OCI-LY7 (cell line): ENCODE measurements at regions not wholly inside any gene's neighbourhood (a gene's known extent, or its start where the extent isn't known, plus 50 kb on each side); places are given as distances from the start of the nearest gene placed in this dataset.

Source experiments
- BruUV-seq: library from RNA; stranded (reverse); fragments of 400-500 nt; replicated peaks from 2 replicates; lab custom pipeline; 2021; lab: Mats Ljungman, UMichigan
- CTCF ChIA-PET: fragments of 300-600 bp; sonication (Branson Sonifier 250); formaldehyde crosslinking; loops from one replicate; lab custom pipeline; 2022; ENCODE audit warnings: antibody characterized with exemption; ENCODE audit not compliant: unreplicated experiment; lab: Charles Lee
- POLR2A ChIA-PET: fragments of 300-600 bp; sonication (Branson Sonifier 250); formaldehyde crosslinking; loops from one replicate; lab custom pipeline; 2022; ENCODE audit warnings: antibody characterized with exemption; lab: Charles Lee
- DNase-seq: peaks from one replicate; pipeline ENCODE4 v3.0.0-alpha.2; 2015; ENCODE audit warnings: low spot score
- H2AFZ ChIP-seq: fragments of 200-600 bp; sonication (generic), shearing (Covaris generic); 2 replicates; pipeline ENCODE4 v1.6.1; 2014; ENCODE audit warnings: mild to moderate bottlenecking, antibody characterized with exemption, low read length, moderate library complexity
- H3K27ac ChIP-seq: fragments of 200-600 bp; sonication (generic); 2 replicates; pipeline ENCODE4 v1.5.1; 2014; ENCODE audit warnings: mixed run types, low read depth, mild to moderate bottlenecking, moderate library complexity, low read length, inconsistent platforms; ENCODE audit not compliant: poor library complexity, severe bottlenecking
- H3K36me3 ChIP-seq: fragments of 200-600 bp; sonication (generic); 2 replicates; pipeline ENCODE4 v1.6.1; 2014; ENCODE audit warnings: mild to moderate bottlenecking, antibody characterized with exemption, low read length, moderate library complexity, mixed read lengths; ENCODE audit not compliant: insufficient read depth
- H3K4me1 ChIP-seq: fragments of 200-600 bp; sonication (generic); 2 replicates; pipeline ENCODE4 v1.5.1; 2014; ENCODE audit warnings: mild to moderate bottlenecking, low read length; ENCODE audit not compliant: insufficient read depth, poor library complexity, severe bottlenecking
- H3K4me2 ChIP-seq: fragments of 200-600 bp; sonication (generic); 2 replicates; pipeline ENCODE4 v1.6.1; 2014; ENCODE audit warnings: mild to moderate bottlenecking, low read length
- H3K4me3 ChIP-seq: fragments of 200-600 bp; sonication (generic); 2 replicates; pipeline ENCODE4 v1.5.1; 2014; ENCODE audit warnings: mild to moderate bottlenecking, low read depth, low read length; ENCODE audit not compliant: poor library complexity, severe bottlenecking
- H3K79me2 ChIP-seq: fragments of 200-600 bp; sonication (generic); 2 replicates; pipeline ENCODE4 v1.6.1; 2016; ENCODE audit warnings: low read depth, mild to moderate bottlenecking, low read length, moderate library complexity, mixed read lengths; ENCODE audit not compliant: insufficient read depth
- H3K9me2 ChIP-seq: fragments of 200-600 bp; sonication (generic); 2 replicates; pipeline ENCODE4 v1.6.1; 2016; ENCODE audit warnings: mild to moderate bottlenecking, low read length, mixed read lengths; ENCODE audit not compliant: insufficient read depth
- H3K9me3 ChIP-seq: fragments of 200-600 bp; sonication (generic); 2 replicates; pipeline ENCODE4 v1.6.1; 2014; ENCODE audit warnings: mild to moderate bottlenecking, mixed run types, low read length, mixed read lengths
- H4K20me1 ChIP-seq: fragments of 200-600 bp; sonication (generic); 2 replicates; pipeline ENCODE4 v1.6.1; 2014; ENCODE audit warnings: mild to moderate bottlenecking, antibody characterized with exemption, low read length, moderate library complexity, mixed read lengths; ENCODE audit not compliant: insufficient read depth
- EZH2phosphoT487 ChIP-seq: fragments of 200-600 bp; sonication (generic); IDR thresholded peaks from 2 replicates; pipeline ENCODE4 v1.6.1; 2018; ENCODE audit warnings: low read depth, borderline replicate concordance, mild to moderate bottlenecking, mixed run types, antibody characterized with exemption, low read length, moderate library complexity, mixed read lengths
- intact Hi-C: fragments of 100-400 bp; cut with micrococcal nuclease; formaldehyde crosslinking; loops from one replicate; pipeline ENCODE4 v1.10.0; 2022; ENCODE audit not compliant: unreplicated experiment
- TF ChIP-seq, protein P1 (sequence below): fragments of 200-600 bp; sonication (generic); conservative IDR thresholded peaks from 2 replicates; pipeline ENCODE4 v1.5.1; 2014; ENCODE audit warnings: mild to moderate bottlenecking, antibody characterized with exemption, low read length, moderate library complexity, mixed read lengths

GRCh38 chr13:111919286-111919685 lies 147.7 kb upstream of the SOX1 start:
- H3K4me2 ChIP-seq = no peak overlapping the region
- H3K9me2 ChIP-seq = no peaks in the 10 kb centered on the region
- no peaks in the 10 kb centered on the region for H3K4me1 ChIP-seq
- BruUV-seq = no TSS peak
- H3K4me3 ChIP-seq = no peak overlapping the region
- TF ChIP-seq, protein P1, sequence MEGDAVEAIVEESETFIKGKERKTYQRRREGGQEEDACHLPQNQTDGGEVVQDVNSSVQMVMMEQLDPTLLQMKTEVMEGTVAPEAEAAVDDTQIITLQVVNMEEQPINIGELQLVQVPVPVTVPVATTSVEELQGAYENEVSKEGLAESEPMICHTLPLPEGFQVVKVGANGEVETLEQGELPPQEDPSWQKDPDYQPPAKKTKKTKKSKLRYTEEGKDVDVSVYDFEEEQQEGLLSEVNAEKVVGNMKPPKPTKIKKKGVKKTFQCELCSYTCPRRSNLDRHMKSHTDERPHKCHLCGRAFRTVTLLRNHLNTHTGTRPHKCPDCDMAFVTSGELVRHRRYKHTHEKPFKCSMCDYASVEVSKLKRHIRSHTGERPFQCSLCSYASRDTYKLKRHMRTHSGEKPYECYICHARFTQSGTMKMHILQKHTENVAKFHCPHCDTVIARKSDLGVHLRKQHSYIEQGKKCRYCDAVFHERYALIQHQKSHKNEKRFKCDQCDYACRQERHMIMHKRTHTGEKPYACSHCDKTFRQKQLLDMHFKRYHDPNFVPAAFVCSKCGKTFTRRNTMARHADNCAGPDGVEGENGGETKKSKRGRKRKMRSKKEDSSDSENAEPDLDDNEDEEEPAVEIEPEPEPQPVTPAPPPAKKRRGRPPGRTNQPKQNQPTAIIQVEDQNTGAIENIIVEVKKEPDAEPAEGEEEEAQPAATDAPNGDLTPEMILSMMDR = no peak
- no peak for TF ChIP-seq EZH2phosphoT487
- no peaks in the 10 kb centered on the region for H3K36me3 ChIP-seq
- CTCF ChIA-PET = no interaction called here
- H4K20me1 ChIP-seq = no peaks in the 10 kb centered on the region
- H3K79me2 ChIP-seq = no peaks in the 10 kb centered on the region
- H3K27ac ChIP-seq = no peak overlapping the region
- POLR2A ChIA-PET = no interaction called here
- intact Hi-C loops = no loop called here
- no peak overlapping the region for H2AFZ ChIP-seq
- no peak for DNase-seq
- H3K9me3 ChIP-seq = no peaks in the 10 kb centered on the region

GRCh38 chr13:111919849-111920248 lies 147.1 kb upstream of the SOX1 start:
- no peak for TF ChIP-seq EZH2phosphoT487
- TF ChIP-seq, protein P1 = no peak

GRCh38 chr13:111920306-111920931 lies 146.5 kb upstream of the SOX1 start:
- Histone ChIP-seq H3K9me2 (no peaks in the 10 kb centered on the region), H3K9me3 (no peaks in the 10 kb centered on the region), H2AFZ (no peak overlapping the region), H3K4me2 (no peak overlapping the region), H3K36me3 (no peaks in the 10 kb centered on the region), H3K4me3 (no peak overlapping the region), H3K27ac (no peak overlapping the region), H4K20me1 (no peaks in the 10 kb centered on the region), H3K79me2 (no peaks in the 10 kb centered on the region), H3K4me1 (no peaks in the 10 kb centered on the region)
- DNase-seq = no peak
- BruUV-seq = no TSS peak
- ChIA-PET POLR2A (no interaction called here), CTCF (no interaction called here)
- TF ChIP-seq EZH2phosphoT487 = no peak
- TF ChIP-seq, protein P1 = no peak
- intact Hi-C loops = no loop called here

More at GRCh38 chr13:111919849-111920248, 147.1 kb upstream of the SOX1 start:
- Histone ChIP-seq H3K4me3 (no peak overlapping the region), H3K36me3 (no peaks in the 10 kb centered on the region), H3K4me1 (no peaks in the 10 kb centered on the region), H3K9me2 (no peaks in the 10 kb centered on the region), H3K27ac (no peak overlapping the region), H3K79me2 (no peaks in the 10 kb centered on the region), H3K9me3 (no peaks in the 10 kb centered on the region), H3K4me2 (no peak overlapping the region), H4K20me1 (no peaks in the 10 kb centered on the region), H2AFZ (no peak overlapping the region)
- POLR2A ChIA-PET = no interaction called here
- intact Hi-C loops = no loop called here
- no peak for DNase-seq
- CTCF ChIA-PET = no interaction called here
- BruUV-seq = no TSS peak
